Frontal cortex (tissue), 3 donors: ENCODE measurements at regions not wholly inside any gene's neighbourhood (a gene's known extent, or its start where the extent isn't known, plus 50 kb on each side); places are given as distances from the start of the nearest gene placed in this dataset.
"Not testable (repeated sequence)": the region's sequence is repeated elsewhere in the genome, so short reads cannot be mapped to it uniquely, and the experiment has no call there.

Source experiments
- DNase-seq, 2 donors: peaks; one replicate each; pipeline ENCODE4 v3.0.0; 2012; ENCODE audit warnings: low spot score in 2 of 2
- FAIRE-seq: peaks from 2 replicates; lab custom pipeline; 2012; peaks lifted over from hg19 to GRCh38; lab: Jason Lieb, UNC
- donor health status: control.
- donor health status: control.
- donor health status: control.

GRCh38 chr3:159657629-159658028, 331.0 kb upstream of the IL12A start:
- DNase-seq (no peak), FAIRE-seq (no peak)

GRCh38 chr3:159660326-159660725, 328.3 kb upstream of the IL12A start:
- DNase-seq, result no peak
- no peak for FAIRE-seq

- DNase-seq (no peak), FAIRE-seq (no peak)
These were observed 327.7 kb upstream of the IL12A start for GRCh38 chr3:159660901-159661300.

- FAIRE-seq, result no peak
- DNase-seq, result no peak
These were observed 326.1 kb upstream of the IL12A start for GRCh38 chr3:159662549-159662948.

- FAIRE-seq (no peak), DNase-seq (no peak)
These were observed 324.6 kb upstream of the IL12A start for GRCh38 chr3:159664006-159664405.

GRCh38 chr3:159664653-159665052, 324.0 kb upstream of the IL12A start:
- FAIRE-seq, result no peak
- DNase-seq, result no peak

GRCh38 chr3:159667261-159667660, 321.4 kb upstream of the IL12A start:
- FAIRE-seq (no peak), DNase-seq (no peak)

GRCh38 chr3:159668461-159668860, 320.2 kb upstream of the IL12A start:
- DNase-seq (no peak), FAIRE-seq (no peak)

- FAIRE-seq, result no peak
These were observed 319.6 kb upstream of the IL12A start for GRCh38 chr3:159668990-159669476.

GRCh38 chr3:159669766-159670165, 318.9 kb upstream of the IL12A start:
- FAIRE-seq (no peak), DNase-seq (no peak)

More at GRCh38 chr3:159668990-159669476, 319.6 kb upstream of the IL12A start:
- no peak for DNase-seq

GRCh38 chr3:159672728-159673688, 315.6 kb upstream of the IL12A start:
- FAIRE-seq (no peak), DNase-seq (no peak)

GRCh38 chr3:159674583-159674982, 314.1 kb upstream of the IL12A start:
- FAIRE-seq (no peak), DNase-seq (no peak)

- FAIRE-seq, result no peak
These were observed 313.4 kb upstream of the IL12A start for GRCh38 chr3:159675285-159675684.

GRCh38 chr3:159679900-159680299, 308.7 kb upstream of the IL12A start:
- FAIRE-seq, result no peak

More at GRCh38 chr3:159675285-159675684, 313.4 kb upstream of the IL12A start:
- DNase-seq, result no peak

GRCh38 chr3:159681717-159682116, 306.9 kb upstream of the IL12A start:
- not testable (repeated sequence) for DNase-seq, FAIRE-seq

More at GRCh38 chr3:159679900-159680299, 308.7 kb upstream of the IL12A start:
- no peak for DNase-seq

GRCh38 chr3:159685801-159686200, 302.8 kb upstream of the IL12A start:
- DNase-seq (no peak), FAIRE-seq (no peak)

GRCh38 chr3:159693226-159693625, 295.4 kb upstream of the IL12A start:
- FAIRE-seq (no peak), DNase-seq (no peak)

- FAIRE-seq (no peak), DNase-seq (peak in 1 of 2 donors; percentile 18)
These were observed 276.9 kb upstream of the IL12A start for GRCh38 chr3:159711560-159712333.

- FAIRE-seq (no peak), DNase-seq (no peak)
These were observed 267.3 kb upstream of the IL12A start for GRCh38 chr3:159721324-159721723.

GRCh38 chr3:159723295-159723694, 265.3 kb upstream of the IL12A start:
- DNase-seq (no peak), FAIRE-seq (peak; percentile 45)

- no peak for DNase-seq
- FAIRE-seq, result no peak
These were observed 264.0 kb upstream of the IL12A start for GRCh38 chr3:159724627-159725026.
